KOPT-K1 (cell line): ENCODE measurements at regions not wholly inside any gene's neighbourhood (a gene's known extent, or its start where the extent isn't known, plus 50 kb on each side); places are given as distances from the start of the nearest gene placed in this dataset.
"Not testable (repeated sequence)": the region's sequence is repeated elsewhere in the genome, so short reads cannot be mapped to it uniquely, and the experiment has no call there.

Experiments
- H3K27ac ChIP-seq: fragments of 200-600 bp; sonication (generic); 2 replicates; pipeline ENCODE4 v1.5.1; 2016; ENCODE audit warnings: antibody characterized with exemption, mild to moderate bottlenecking, low read depth, low read length; ENCODE audit not compliant: poor library complexity, severe bottlenecking
- H3K36me3 ChIP-seq: fragments of 200-600 bp; sonication (generic); 2 replicates; pipeline ENCODE4 v1.5.1; 2017; ENCODE audit warnings: antibody characterized with exemption, mild to moderate bottlenecking, low read length, moderate library complexity; ENCODE audit not compliant: insufficient read depth
- H3K9me3 ChIP-seq: fragments of 200-600 bp; sonication (generic); 2 replicates; pipeline ENCODE4 v1.5.1; 2017; ENCODE audit warnings: antibody characterized with exemption, low read length, mild to moderate bottlenecking; ENCODE audit not compliant: insufficient read depth, poor library complexity, severe bottlenecking

GRCh38 chr2:47728551-47728950 lies 54.4 kb upstream of the MSH6 start:
- H3K9me3 ChIP-seq: peaks cover 6% of the 10 kb centered on the region
- no peak overlapping the region for H3K27ac ChIP-seq
- H3K36me3 ChIP-seq: no peaks in the 10 kb centered on the region

GRCh38 chr2:47727956-47728355 lies 55.0 kb upstream of the MSH6 start:
- H3K27ac ChIP-seq: no peak overlapping the region

GRCh38 chr2:47726978-47727377 lies 56.0 kb upstream of the MSH6 start:
- H3K9me3 ChIP-seq, H3K36me3 ChIP-seq, H3K27ac ChIP-seq: not testable (repeated sequence)

More at GRCh38 chr2:47727956-47728355, 55.0 kb upstream of the MSH6 start:
- H3K9me3 ChIP-seq: peaks cover 6% of the 10 kb centered on the region
- H3K36me3 ChIP-seq: no peaks in the 10 kb centered on the region

- Histone ChIP-seq H3K9me3 (peaks cover 6% of the 10 kb centered on the region), H3K27ac (no peak overlapping the region), H3K36me3 (no peaks in the 10 kb centered on the region)
Observed at GRCh38 chr2:47725808-47726207, 57.1 kb upstream of the MSH6 start.

- Histone ChIP-seq H3K9me3 (peaks cover 4% of the 10 kb centered on the region), H3K36me3 (no peaks in the 10 kb centered on the region), H3K27ac (no peak overlapping the region)
Observed at GRCh38 chr2:47724221-47724981, 58.5 kb upstream of the MSH6 start.

- H3K27ac ChIP-seq: no peak overlapping the region
Observed at GRCh38 chr2:47721296-47721695, 61.6 kb upstream of the MSH6 start.

GRCh38 chr2:47720559-47720958 lies 62.4 kb upstream of the MSH6 start:
- no peaks in the 10 kb centered on the region for H3K36me3 ChIP-seq
- no peak overlapping the region for H3K27ac ChIP-seq
- no peaks in the 10 kb centered on the region for H3K9me3 ChIP-seq

More at GRCh38 chr2:47721296-47721695, 61.6 kb upstream of the MSH6 start:
- H3K36me3 ChIP-seq: no peaks in the 10 kb centered on the region
- no peaks in the 10 kb centered on the region for H3K9me3 ChIP-seq

GRCh38 chr2:47720036-47720435 lies 62.9 kb upstream of the MSH6 start:
- H3K27ac ChIP-seq: no peak overlapping the region
- no peaks in the 10 kb centered on the region for H3K36me3 ChIP-seq
- H3K9me3 ChIP-seq: no peaks in the 10 kb centered on the region

- no peak overlapping the region for H3K27ac ChIP-seq
- no peaks in the 10 kb centered on the region for H3K9me3 ChIP-seq
- H3K36me3 ChIP-seq: no peaks in the 10 kb centered on the region
Observed at GRCh38 chr2:47719099-47719498, 63.8 kb upstream of the MSH6 start.

- H3K27ac ChIP-seq: not testable (repeated sequence)
Observed at GRCh38 chr2:47716307-47716706, 66.6 kb upstream of the MSH6 start.

GRCh38 chr2:47715552-47715951 lies 67.4 kb upstream of the MSH6 start:
- H3K36me3 ChIP-seq: no peaks in the 10 kb centered on the region
- no peaks in the 10 kb centered on the region for H3K9me3 ChIP-seq
- H3K27ac ChIP-seq: no peak overlapping the region

More at GRCh38 chr2:47716307-47716706, 66.6 kb upstream of the MSH6 start:
- H3K36me3 ChIP-seq, H3K9me3 ChIP-seq: not testable (repeated sequence)

GRCh38 chr2:47708801-47709499 lies 74.0 kb upstream of the MSH6 start:
- Histone ChIP-seq H3K36me3 (no peaks in the 10 kb centered on the region), H3K27ac (no peak overlapping the region), H3K9me3 (no peaks in the 10 kb centered on the region)

GRCh38 chr2:47704287-47704686 lies 78.7 kb upstream of the MSH6 start:
- Histone ChIP-seq H3K36me3 (no peaks in the 10 kb centered on the region), H3K27ac (no peak overlapping the region), H3K9me3 (no peaks in the 10 kb centered on the region)

GRCh38 chr2:47699533-47700215 lies 83.3 kb upstream of the MSH6 start:
- Histone ChIP-seq H3K27ac (no peak overlapping the region), H3K9me3 (no peaks in the 10 kb centered on the region), H3K36me3 (no peaks in the 10 kb centered on the region)

- not testable (repeated sequence) for H3K27ac ChIP-seq, H3K36me3 ChIP-seq, H3K9me3 ChIP-seq
Observed at GRCh38 chr2:47698436-47698972, 84.4 kb upstream of the MSH6 start.
